ENCODE measurements at regions not wholly inside any gene's neighbourhood (a gene's known extent, or its start where the extent isn't known, plus 50 kb on each side); places are given as distances from the start of the nearest gene placed in this dataset.
"Not testable (repeated sequence)": the region's sequence is repeated elsewhere in the genome, so short reads cannot be mapped to it uniquely, and the experiment has no call there.

DNA sequence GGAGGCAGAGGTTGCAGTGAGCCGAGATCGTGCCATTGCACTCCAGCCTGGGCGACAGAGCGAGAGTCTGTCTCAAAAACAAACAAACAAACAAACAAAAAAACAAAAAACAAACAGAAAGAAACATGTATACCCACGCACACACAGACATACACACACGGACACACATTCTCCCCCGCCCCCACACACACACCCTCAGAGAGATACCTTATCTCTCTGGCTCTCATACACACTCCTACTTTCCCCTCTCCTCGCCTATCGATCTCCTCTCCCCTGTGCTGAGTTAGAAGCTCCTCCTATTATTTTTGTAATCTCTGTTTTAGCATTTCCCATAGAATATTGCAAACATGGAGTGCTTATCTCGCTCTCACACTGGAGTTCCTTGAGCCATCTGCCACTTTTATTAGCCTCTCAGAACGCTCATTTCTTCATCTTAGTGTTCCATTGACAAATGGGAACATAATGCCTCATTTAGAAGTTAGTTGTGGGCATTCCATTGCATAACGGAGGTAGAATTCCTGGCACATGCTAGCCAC is 144.2 kb upstream of the CITED2 start:
- Mint-ChIP-seq H3K36me3 (ENCODE audit: low read depth, unreplicated experiment) (no peaks in the 10 kb centered on the region), H3K27ac (ENCODE audit: unreplicated experiment) (no peak overlapping the region), H3K9me3 (ENCODE audit: unreplicated experiment) (no peaks in the 10 kb centered on the region), H3K4me3 (ENCODE audit: unreplicated experiment) (no peak overlapping the region), H3K27me3 (ENCODE audit: low read depth, unreplicated experiment) (no peaks in the 10 kb centered on the region), H3K4me1 (ENCODE audit: low read depth, unreplicated experiment) (peaks cover 20% of the 10 kb centered on the region)
- Histone ChIP-seq H3K9ac (ENCODE audit: low read length) (no peak overlapping the region), H3K4me3 (ENCODE audit: insufficient read depth, low read depth, low read length) (no peak overlapping the region), H2AFZ (ENCODE audit: low read depth, low read length) (no peak overlapping the region), H4K20me1 (ENCODE audit: insufficient read depth, low read length) (no peaks in the 10 kb centered on the region), H3K4me1 (ENCODE audit: insufficient read depth, low read length) (peaks cover 3% of the 10 kb centered on the region), H3K36me3 (ENCODE audit: insufficient read depth, low read length) (no peaks in the 10 kb centered on the region), H3K79me2 (ENCODE audit: insufficient read depth, low read length) (no peaks in the 10 kb centered on the region), H3K27me3 (ENCODE audit: insufficient read depth, low read length) (no peaks in the 10 kb centered on the region), H3K9me3 (ENCODE audit: insufficient read depth, low read depth, low read length) (no peaks in the 10 kb centered on the region), H3K4me2 (ENCODE audit: low read length) (no peak overlapping the region), H3K27ac (ENCODE audit: low read depth, low read length) (no peak overlapping the region)
- DNase-seq (ENCODE audit: low read depth) (no peak), FAIRE-seq (no peak)
- no peak for TF ChIP-seq EZH2 (IDR thresholded peaks at IDR 0.05; ENCODE audit: insufficient read depth, low read length)
- TF ChIP-seq, protein P1, sequence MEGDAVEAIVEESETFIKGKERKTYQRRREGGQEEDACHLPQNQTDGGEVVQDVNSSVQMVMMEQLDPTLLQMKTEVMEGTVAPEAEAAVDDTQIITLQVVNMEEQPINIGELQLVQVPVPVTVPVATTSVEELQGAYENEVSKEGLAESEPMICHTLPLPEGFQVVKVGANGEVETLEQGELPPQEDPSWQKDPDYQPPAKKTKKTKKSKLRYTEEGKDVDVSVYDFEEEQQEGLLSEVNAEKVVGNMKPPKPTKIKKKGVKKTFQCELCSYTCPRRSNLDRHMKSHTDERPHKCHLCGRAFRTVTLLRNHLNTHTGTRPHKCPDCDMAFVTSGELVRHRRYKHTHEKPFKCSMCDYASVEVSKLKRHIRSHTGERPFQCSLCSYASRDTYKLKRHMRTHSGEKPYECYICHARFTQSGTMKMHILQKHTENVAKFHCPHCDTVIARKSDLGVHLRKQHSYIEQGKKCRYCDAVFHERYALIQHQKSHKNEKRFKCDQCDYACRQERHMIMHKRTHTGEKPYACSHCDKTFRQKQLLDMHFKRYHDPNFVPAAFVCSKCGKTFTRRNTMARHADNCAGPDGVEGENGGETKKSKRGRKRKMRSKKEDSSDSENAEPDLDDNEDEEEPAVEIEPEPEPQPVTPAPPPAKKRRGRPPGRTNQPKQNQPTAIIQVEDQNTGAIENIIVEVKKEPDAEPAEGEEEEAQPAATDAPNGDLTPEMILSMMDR (IDR thresholded peaks at IDR 0.05; ENCODE audit: insufficient read depth, low read depth, low read length), result no peak

DNA sequence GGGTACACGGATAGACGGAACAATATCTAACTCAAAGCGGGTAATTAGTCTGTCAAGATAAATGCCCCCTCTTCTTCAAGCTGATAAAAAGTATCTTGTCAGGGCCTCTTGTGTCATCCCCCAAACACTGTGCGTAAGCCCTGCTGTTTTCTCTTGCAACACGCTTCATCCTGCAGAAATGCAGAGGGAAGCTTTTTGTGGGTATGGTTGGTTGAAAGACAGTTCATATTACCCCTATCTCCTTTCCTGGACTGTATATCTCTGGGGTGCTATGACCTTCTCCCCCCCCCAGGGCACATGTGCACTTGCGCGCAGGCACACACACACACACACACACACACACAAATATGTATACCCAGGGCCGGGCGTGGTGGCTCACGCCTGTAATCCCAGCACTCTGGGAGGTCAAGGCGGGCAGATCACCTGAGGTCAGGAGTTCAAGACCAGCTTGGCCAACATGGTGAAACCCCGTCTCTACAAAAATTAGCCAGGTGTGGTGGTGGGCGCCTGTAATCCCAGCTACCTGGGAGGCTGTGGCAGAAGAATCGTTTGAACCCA is 143.6 kb upstream of the CITED2 start:
- not testable (repeated sequence) for H3K27me3 Mint-ChIP-seq (ENCODE audit: low read depth, unreplicated experiment); H3K4me2 ChIP-seq (ENCODE audit: low read length); H4K20me1 ChIP-seq (ENCODE audit: insufficient read depth, low read length); H3K36me3 Mint-ChIP-seq (ENCODE audit: low read depth, unreplicated experiment); FAIRE-seq; H3K36me3 ChIP-seq (ENCODE audit: insufficient read depth, low read length); H3K27me3 ChIP-seq (ENCODE audit: insufficient read depth, low read length); H2AFZ ChIP-seq (ENCODE audit: low read depth, low read length); H3K4me1 ChIP-seq (ENCODE audit: insufficient read depth, low read length); H3K27ac ChIP-seq (ENCODE audit: low read depth, low read length); H3K27ac Mint-ChIP-seq (ENCODE audit: unreplicated experiment); DNase-seq (ENCODE audit: low read depth); H3K9ac ChIP-seq (ENCODE audit: low read length); H3K79me2 ChIP-seq (ENCODE audit: insufficient read depth, low read length); H3K9me3 ChIP-seq (ENCODE audit: insufficient read depth, low read depth, low read length); H3K4me3 ChIP-seq (ENCODE audit: insufficient read depth, low read depth, low read length); H3K4me3 Mint-ChIP-seq (ENCODE audit: unreplicated experiment); H3K9me3 Mint-ChIP-seq (ENCODE audit: unreplicated experiment)
- peaks cover 20% of the 10 kb centered on the region for H3K4me1 Mint-ChIP-seq (ENCODE audit: low read depth, unreplicated experiment)

DNA sequence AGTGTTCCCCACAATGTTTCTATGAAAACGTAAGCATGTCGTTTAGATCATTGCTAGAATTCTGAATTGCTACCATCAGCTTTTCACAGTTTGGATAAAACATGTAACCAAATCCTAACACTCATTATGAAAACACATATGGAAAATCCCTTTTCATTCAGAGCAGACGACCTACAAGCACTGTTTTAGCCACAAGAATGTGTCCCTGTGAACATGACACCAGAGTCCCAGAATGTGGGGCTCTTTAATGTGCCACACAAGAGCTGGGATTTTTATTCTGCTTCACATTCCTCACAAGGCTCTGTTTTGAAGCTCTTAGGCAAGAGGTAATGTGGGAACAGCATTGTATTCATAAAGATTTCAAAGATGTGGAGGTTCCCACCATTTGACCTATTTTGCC is 141.1 kb upstream of the CITED2 start:
- Histone ChIP-seq H3K9me3 (ENCODE audit: insufficient read depth, low read depth, low read length) (no peaks in the 10 kb centered on the region), H3K4me2 (ENCODE audit: low read length) (no peak overlapping the region), H3K36me3 (ENCODE audit: insufficient read depth, low read length) (no peaks in the 10 kb centered on the region), H3K9ac (ENCODE audit: low read length) (no peak overlapping the region), H3K79me2 (ENCODE audit: insufficient read depth, low read length) (no peaks in the 10 kb centered on the region), H2AFZ (ENCODE audit: low read depth, low read length) (no peak overlapping the region), H3K4me1 (ENCODE audit: insufficient read depth, low read length) (peaks cover 3% of the 10 kb centered on the region), H3K4me3 (ENCODE audit: insufficient read depth, low read depth, low read length) (no peak overlapping the region), H4K20me1 (ENCODE audit: insufficient read depth, low read length) (no peaks in the 10 kb centered on the region), H3K27me3 (ENCODE audit: insufficient read depth, low read length) (no peaks in the 10 kb centered on the region), H3K27ac (ENCODE audit: low read depth, low read length) (no peak overlapping the region)
- DNase-seq (ENCODE audit: low read depth), result peak; percentile 44
- no peaks in the 10 kb centered on the region for H3K36me3 Mint-ChIP-seq (ENCODE audit: low read depth, unreplicated experiment)
- FAIRE-seq, result peak; percentile 41
- H3K27ac Mint-ChIP-seq (ENCODE audit: unreplicated experiment), result no peak overlapping the region
- TF ChIP-seq EZH2 (IDR thresholded peaks at IDR 0.05; ENCODE audit: insufficient read depth, low read length), result no peak
- TF ChIP-seq, protein P1 (IDR thresholded peaks at IDR 0.05; ENCODE audit: insufficient read depth, low read depth, low read length), result no peak
- H3K4me1 Mint-ChIP-seq (ENCODE audit: low read depth, unreplicated experiment), result peaks cover 20% of the 10 kb centered on the region
- no peaks in the 10 kb centered on the region for H3K9me3 Mint-ChIP-seq (ENCODE audit: unreplicated experiment)
- no peak overlapping the region for H3K4me3 Mint-ChIP-seq (ENCODE audit: unreplicated experiment)
- H3K27me3 Mint-ChIP-seq (ENCODE audit: low read depth, unreplicated experiment), result no peaks in the 10 kb centered on the region
